Hippocampal formation (tissue), 2 donors: ENCODE measurements at regions not wholly inside any gene's neighbourhood (a gene's known extent, or its start where the extent isn't known, plus 50 kb on each side); places are given as distances from the start of the nearest gene placed in this dataset.
"Not testable (repeated sequence)": the region's sequence is repeated elsewhere in the genome, so short reads cannot be mapped to it uniquely, and the experiment has no call there.

ENCODE experiments used
- DNase-seq, 2 donors: peaks; one replicate each; lab custom pipeline; 2025; lab: John Stamatoyannopoulos, UW

- DNase-seq = no peak
These were observed 61.9 kb upstream of the LANCL2 start for GRCh38 chr7:55303220-55303619.

GRCh38 chr7:55304018-55304762 lies 60.9 kb upstream of the LANCL2 start:
- no peak for DNase-seq

GRCh38 chr7:55305135-55305534 lies 60.0 kb upstream of the LANCL2 start:
- no peak for DNase-seq

GRCh38 chr7:55306331-55306730 lies 58.8 kb upstream of the LANCL2 start:
- peak in 1 of 2 donors; percentile 17 for DNase-seq

- no peak for DNase-seq
These were observed 57.8 kb upstream of the LANCL2 start for GRCh38 chr7:55307123-55307916.

- DNase-seq = no peak
These were observed 56.8 kb upstream of the LANCL2 start for GRCh38 chr7:55308186-55308929.

- no peak for DNase-seq
These were observed 55.8 kb upstream of the LANCL2 start for GRCh38 chr7:55309040-55309991.

- no peak for DNase-seq
These were observed 54.7 kb upstream of the LANCL2 start for GRCh38 chr7:55310287-55311025.

GRCh38 chr7:55311892-55312291 lies 53.2 kb upstream of the LANCL2 start:
- DNase-seq = not testable (repeated sequence)

GRCh38 chr7:55313671-55314070 lies 51.5 kb upstream of the LANCL2 start:
- not testable (repeated sequence) for DNase-seq

GRCh38 chr7:55314967-55315366 lies 50.2 kb upstream of the LANCL2 start:
- DNase-seq = no peak
